HG03196 (cell line): ENCODE measurements at regions not wholly inside any gene's neighbourhood (a gene's known extent, or its start where the extent isn't known, plus 50 kb on each side); places are given as distances from the start of the nearest gene placed in this dataset.
A peak's percentile ranks its signal among the peaks of the same experiment; 100 is the strongest.
"Not testable (repeated sequence)": the region's sequence is repeated elsewhere in the genome, so short reads cannot be mapped to it uniquely, and the experiment has no call there.

Experiments
- ATAC-seq: cut with Tn5 transposase; IDR thresholded peaks from one replicate; pipeline ENCODE4 v1.9.1; 2021; ENCODE audit not compliant: unreplicated experiment

- ATAC-seq: peak; percentile 72
Measured at GRCh38 chr4:131547506-131547981, 1601.5 kb upstream of the PCDH10 start.

GRCh38 chr4:131551306-131551705 lies 1597.8 kb upstream of the PCDH10 start:
- ATAC-seq: no peak

- no peak for ATAC-seq
Measured at GRCh38 chr4:131566026-131566425, 1583.1 kb upstream of the PCDH10 start.

GRCh38 chr4:131584587-131584986 lies 1564.5 kb upstream of the PCDH10 start:
- no peak for ATAC-seq

GRCh38 chr4:131595140-131595539 lies 1554.0 kb upstream of the PCDH10 start:
- no peak for ATAC-seq

- ATAC-seq: no peak
Measured at GRCh38 chr4:131603705-131604104, 1545.4 kb upstream of the PCDH10 start.

GRCh38 chr4:131609039-131609438 lies 1540.1 kb upstream of the PCDH10 start:
- no peak for ATAC-seq

- not testable (repeated sequence) for ATAC-seq
Measured at GRCh38 chr4:131610517-131610916, 1538.6 kb upstream of the PCDH10 start.

- ATAC-seq: peak; percentile 45
Measured at GRCh38 chr4:131613086-131613823, 1535.8 kb upstream of the PCDH10 start.

- peak; percentile 99 for ATAC-seq
Measured at GRCh38 chr4:131613824-131614216, 1535.3 kb upstream of the PCDH10 start.

- ATAC-seq: no peak
Measured at GRCh38 chr4:131632877-131633276, 1516.2 kb upstream of the PCDH10 start.

- ATAC-seq: no peak
Measured at GRCh38 chr4:131635191-131635590, 1513.9 kb upstream of the PCDH10 start.

GRCh38 chr4:131638781-131639180 lies 1510.3 kb upstream of the PCDH10 start:
- ATAC-seq: no peak

GRCh38 chr4:131644619-131645018 lies 1504.5 kb upstream of the PCDH10 start:
- ATAC-seq: no peak

- no peak for ATAC-seq
Measured at GRCh38 chr4:131649227-131649626, 1499.9 kb upstream of the PCDH10 start.

- no peak for ATAC-seq
Measured at GRCh38 chr4:131650951-131651350, 1498.1 kb upstream of the PCDH10 start.

- ATAC-seq: not testable (repeated sequence)
Measured at GRCh38 chr4:131683314-131683713, 1465.8 kb upstream of the PCDH10 start.

- no peak for ATAC-seq
Measured at GRCh38 chr4:131721883-131722282, 1427.2 kb upstream of the PCDH10 start.

- not testable (repeated sequence) for ATAC-seq
Measured at GRCh38 chr4:131723069-131723468, 1426.0 kb upstream of the PCDH10 start.

- not testable (repeated sequence) for ATAC-seq
Measured at GRCh38 chr4:131724847-131725246, 1424.2 kb upstream of the PCDH10 start.

- ATAC-seq: not testable (repeated sequence)
Measured at GRCh38 chr4:131725521-131725920, 1423.6 kb upstream of the PCDH10 start.

- ATAC-seq: not testable (repeated sequence)
Measured at GRCh38 chr4:131726940-131727339, 1422.2 kb upstream of the PCDH10 start.

GRCh38 chr4:131727418-131727817 lies 1421.7 kb upstream of the PCDH10 start:
- not testable (repeated sequence) for ATAC-seq
